AG04449 (cell line): ENCODE measurements at regions not wholly inside any gene's neighbourhood (a gene's known extent, or its start where the extent isn't known, plus 50 kb on each side); places are given as distances from the start of the nearest gene placed in this dataset.

ENCODE experiments used
- CTCF ChIA-PET: fragments of 350-600 bp; formaldehyde crosslinking; extraction: SDS; loops from one replicate; lab custom pipeline; 2021; ENCODE audit warnings: antibody characterized with exemption; lab: Yijun Ruan, JAX
- POLR2A ChIA-PET: fragments of 400-600, 350-600 bp; formaldehyde crosslinking; extraction: SDS; loops from one replicate; lab custom pipeline; 2020; ENCODE audit warnings: antibody characterized with exemption, inconsistent platforms; lab: Yijun Ruan, JAX
- DNase-seq: peaks from one replicate; pipeline ENCODE4 v3.0.0-alpha.2; 2010; ENCODE audit warnings: low read depth, low spot score
- H3K4me3 ChIP-seq: 2 replicates; pipeline ENCODE4 v1.5.1; 2011; ENCODE audit warnings: low read depth, mild to moderate bottlenecking, control low read depth, low read length
- CTCF ChIP-seq: IDR thresholded peaks from one replicate; pipeline ENCODE4 v1.5.1; 2011; ENCODE audit warnings: mild to moderate bottlenecking, moderate library complexity, low read length, control low read depth, inconsistent platforms; ENCODE audit not compliant: insufficient read depth; ENCODE audit errors: missing control alignments

- no peak overlapping the region for H3K4me3 ChIP-seq
- CTCF ChIA-PET = no interaction called here
- POLR2A ChIA-PET = no interaction called here
- no peak for DNase-seq
- no peak for TF ChIP-seq CTCF
Measured at GRCh38 chr2:59484673-59485072, 1068.8 kb downstream of the BCL11A start.

- H3K4me3 ChIP-seq = no peak overlapping the region
- ChIA-PET CTCF (no interaction called here), POLR2A (no interaction called here)
- no peak for TF ChIP-seq CTCF
- no peak for DNase-seq
Measured at GRCh38 chr2:59463426-59463825, 1090.0 kb downstream of the BCL11A start.

DNA sequence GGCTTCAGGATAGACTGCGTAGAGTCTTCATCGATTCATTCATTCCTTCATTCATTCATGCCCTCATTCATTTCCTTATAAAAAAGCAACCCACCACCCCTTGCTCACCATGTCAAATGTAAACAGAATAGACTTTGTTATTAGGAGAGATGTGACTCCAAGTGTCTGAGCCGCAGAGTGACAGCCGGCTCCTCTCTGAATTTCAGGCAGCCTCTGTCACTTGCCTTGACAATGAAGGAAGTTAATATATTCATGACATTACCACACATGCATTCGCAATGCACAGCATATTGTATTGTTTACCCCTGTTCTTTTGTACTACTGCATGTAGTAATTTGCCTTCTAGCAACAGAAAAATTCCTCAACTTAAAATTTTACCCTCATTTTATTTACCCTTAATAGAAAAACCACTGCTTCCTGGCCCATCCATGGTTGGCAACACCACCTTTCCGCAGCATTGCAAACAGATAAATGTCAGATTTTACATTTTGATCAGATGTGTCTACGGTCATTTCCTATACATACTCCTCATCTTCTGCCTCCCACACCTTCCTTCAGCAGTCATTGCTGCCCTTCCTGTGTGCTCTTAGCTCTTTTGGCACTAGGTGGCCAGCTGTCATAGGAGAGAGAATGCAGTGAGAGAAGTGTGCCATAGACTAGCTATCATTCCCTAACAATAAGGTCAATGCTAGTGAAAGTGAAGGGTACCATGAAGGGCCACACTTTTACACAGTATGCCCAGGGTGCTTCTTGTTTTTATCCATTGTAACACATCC is 1090.8 kb downstream of the BCL11A start:
- no peak overlapping the region for H3K4me3 ChIP-seq
- no peak for TF ChIP-seq CTCF
- ChIA-PET CTCF (no interaction called here), POLR2A (no interaction called here)
- DNase-seq = no peak

DNA sequence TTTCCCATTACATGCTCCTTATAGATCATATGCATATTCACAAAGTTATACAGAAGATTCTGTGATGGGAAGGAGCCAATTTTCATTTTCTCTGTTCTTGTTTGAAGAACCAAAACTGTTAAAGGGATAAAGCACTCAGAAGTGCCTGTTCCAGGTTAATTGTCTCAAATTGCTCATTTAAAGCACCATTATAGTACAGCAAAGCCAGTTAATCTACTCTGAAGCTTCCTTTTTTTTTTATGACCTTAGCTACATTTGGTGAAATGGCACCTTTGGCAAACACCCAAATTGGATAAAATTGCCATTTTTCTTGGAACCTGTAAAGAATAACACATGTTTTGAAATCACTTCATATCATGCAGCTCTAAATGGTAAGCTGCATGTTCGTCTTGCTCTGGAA is 1092.3 kb downstream of the BCL11A start:
- POLR2A ChIA-PET = no interaction called here
- no peak for TF ChIP-seq CTCF
- no peak for DNase-seq
- CTCF ChIA-PET = no interaction called here
- no peak overlapping the region for H3K4me3 ChIP-seq

DNA sequence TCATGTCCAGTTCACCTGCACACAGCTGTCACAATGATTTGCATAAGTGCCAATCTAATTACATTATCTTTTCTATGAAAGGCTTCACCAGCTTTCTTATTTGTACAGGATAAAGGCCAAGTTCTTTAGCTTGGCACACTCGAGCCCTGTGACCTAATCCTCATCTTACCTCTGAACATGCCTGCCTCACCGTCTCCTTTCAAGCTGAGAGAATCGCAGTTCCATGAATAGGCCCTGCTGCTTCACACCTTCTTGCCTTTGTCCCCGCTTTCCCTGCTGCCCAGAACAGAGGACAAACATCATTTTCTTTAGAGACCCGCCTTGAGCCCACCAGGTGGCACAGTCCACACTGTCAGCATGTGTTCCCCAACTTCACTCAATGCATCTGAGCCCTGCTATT is 1094.7 kb downstream of the BCL11A start:
- ChIA-PET POLR2A (no interaction called here), CTCF (no interaction called here)
- H3K4me3 ChIP-seq = no peak overlapping the region
- DNase-seq = no peak
- no peak for TF ChIP-seq CTCF

DNA sequence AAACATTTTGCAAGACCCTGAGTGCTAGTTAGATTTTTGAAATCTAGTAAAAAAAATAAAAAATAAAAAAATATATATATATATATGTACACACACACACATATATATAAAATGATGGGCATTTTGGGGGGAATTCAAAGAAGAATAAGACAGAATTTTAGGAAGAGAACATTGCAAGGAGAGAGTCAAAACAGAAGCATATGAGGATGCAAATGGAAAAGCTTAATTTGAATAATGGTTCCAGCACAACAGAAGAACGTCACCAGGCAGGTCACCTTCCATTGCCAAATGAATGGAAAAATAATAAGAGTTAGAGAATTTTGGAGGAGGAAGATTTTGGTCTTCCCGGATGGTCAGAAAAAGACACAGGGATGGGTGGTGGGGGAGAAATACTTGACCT is 1097.2 kb downstream of the BCL11A start:
- no peak for DNase-seq
- H3K4me3 ChIP-seq = no peak overlapping the region
- CTCF ChIA-PET = no interaction called here
- no peak for TF ChIP-seq CTCF
- POLR2A ChIA-PET = no interaction called here
